ENCODE measurements at regions not wholly inside any gene's neighbourhood (a gene's known extent, or its start where the extent isn't known, plus 50 kb on each side); places are given as distances from the start of the nearest gene placed in this dataset.
A peak's percentile ranks its signal among the peaks of the same experiment; 100 is the strongest.

- DNase-seq: peak; percentile 53
Observed at GRCh38 chr5:125584140-125584520, 837.7 kb upstream of the ZNF608 start.

GRCh38 chr5:125587631-125588030 is 835.6 kb upstream of the GRAMD2B start:
- no peak for DNase-seq

- DNase-seq: no peak
Observed at GRCh38 chr5:125592856-125593255, 830.4 kb upstream of the GRAMD2B start.

GRCh38 chr5:125595095-125595494 is 828.1 kb upstream of the GRAMD2B start:
- peak; percentile 37 for DNase-seq

- DNase-seq: no peak
Observed at GRCh38 chr5:125595845-125596244, 827.4 kb upstream of the GRAMD2B start.

- peak; percentile 83 for DNase-seq
Observed at GRCh38 chr5:125597338-125597737, 825.9 kb upstream of the GRAMD2B start.

GRCh38 chr5:125600559-125600958 is 822.6 kb upstream of the GRAMD2B start:
- no peak for DNase-seq

- no peak for DNase-seq
Observed at GRCh38 chr5:125602184-125602583, 821.0 kb upstream of the GRAMD2B start.

GRCh38 chr5:125603321-125603720 is 819.9 kb upstream of the GRAMD2B start:
- DNase-seq: no peak

GRCh38 chr5:125604104-125604503 is 819.1 kb upstream of the GRAMD2B start:
- DNase-seq: no peak

- DNase-seq: no peak
Observed at GRCh38 chr5:125607018-125607417, 816.2 kb upstream of the GRAMD2B start.

GRCh38 chr5:125609011-125609410 is 814.2 kb upstream of the GRAMD2B start:
- no peak for DNase-seq

GRCh38 chr5:125610892-125611291 is 812.3 kb upstream of the GRAMD2B start:
- DNase-seq: no peak

GRCh38 chr5:125611541-125611940 is 811.7 kb upstream of the GRAMD2B start:
- DNase-seq: no peak

GRCh38 chr5:125612181-125612721 is 811.0 kb upstream of the GRAMD2B start:
- peak; percentile 53 for DNase-seq

GRCh38 chr5:125612776-125613175 is 810.4 kb upstream of the GRAMD2B start:
- no peak for DNase-seq

- DNase-seq: no peak
Observed at GRCh38 chr5:125630237-125630636, 793.0 kb upstream of the GRAMD2B start.

GRCh38 chr5:125633523-125633922 is 789.7 kb upstream of the GRAMD2B start:
- DNase-seq: no peak

- DNase-seq: no peak
Observed at GRCh38 chr5:125634216-125634835, 788.9 kb upstream of the GRAMD2B start.

- no peak for DNase-seq
Observed at GRCh38 chr5:125639858-125640257, 783.4 kb upstream of the GRAMD2B start.

- no peak for DNase-seq
Observed at GRCh38 chr5:125652761-125653160, 770.4 kb upstream of the GRAMD2B start.

GRCh38 chr5:125654392-125654791 is 768.8 kb upstream of the GRAMD2B start:
- DNase-seq: no peak

- DNase-seq: no peak
Observed at GRCh38 chr5:125655156-125655555, 768.1 kb upstream of the GRAMD2B start.

- no peak for DNase-seq
Observed at GRCh38 chr5:125657936-125658335, 765.3 kb upstream of the GRAMD2B start.

Data from fibroblast of upper back skin (primary cell).